Frontal cortex (tissue), 3 donors: ENCODE measurements at regions not wholly inside any gene's neighbourhood (a gene's known extent, or its start where the extent isn't known, plus 50 kb on each side); places are given as distances from the start of the nearest gene placed in this dataset.

Experiments
- DNase-seq, 2 donors: peaks; one replicate each; pipeline ENCODE4 v3.0.0; 2012; ENCODE audit warnings: low spot score in 2 of 2
- FAIRE-seq: peaks from 2 replicates; lab custom pipeline; 2012; peaks lifted over from hg19 to GRCh38; lab: Jason Lieb, UNC
- donor health status: control.
- donor health status: control.
- donor health status: control.

GRCh38 chr12:123100882-123101281, 50.0 kb downstream of the PITPNM2 start:
- no peak for DNase-seq
- FAIRE-seq: no peak

GRCh38 chr12:123100450-123100849, 50.4 kb downstream of the PITPNM2 start:
- FAIRE-seq: no peak
- no peak for DNase-seq

GRCh38 chr12:123099560-123100192, 51.2 kb downstream of the PITPNM2 start:
- DNase-seq: no peak
- no peak for FAIRE-seq

- FAIRE-seq (no peak), DNase-seq (no peak)
These were observed 52.1 kb downstream of the PITPNM2 start for GRCh38 chr12:123098780-123099179.

GRCh38 chr12:123097561-123098084, 53.3 kb downstream of the PITPNM2 start:
- no peak for FAIRE-seq
- DNase-seq: no peak

GRCh38 chr12:123096741-123097140, 54.1 kb downstream of the PITPNM2 start:
- DNase-seq (no peak), FAIRE-seq (no peak)

- FAIRE-seq: no peak
- DNase-seq: no peak
These were observed 54.7 kb downstream of the PITPNM2 start for GRCh38 chr12:123096182-123096581.

- DNase-seq (no peak), FAIRE-seq (no peak)
These were observed 55.6 kb downstream of the PITPNM2 start for GRCh38 chr12:123095078-123095881.

GRCh38 chr12:123094349-123095077, 56.4 kb downstream of the PITPNM2 start:
- FAIRE-seq: no peak
- no peak for DNase-seq

- DNase-seq: no peak
- no peak for FAIRE-seq
These were observed 58.0 kb downstream of the PITPNM2 start for GRCh38 chr12:123092866-123093265.

- no peak for FAIRE-seq
These were observed 59.4 kb downstream of the PITPNM2 start for GRCh38 chr12:123091230-123092150.

GRCh38 chr12:123089631-123090353, 61.1 kb downstream of the PITPNM2 start:
- FAIRE-seq (no peak), DNase-seq (no peak)

More at GRCh38 chr12:123091230-123092150, 59.4 kb downstream of the PITPNM2 start:
- no peak for DNase-seq

- DNase-seq (no peak), FAIRE-seq (no peak)
These were observed 61.8 kb downstream of the PITPNM2 start for GRCh38 chr12:123089140-123089539.

GRCh38 chr12:123085730-123086487, 65.0 kb downstream of the PITPNM2 start:
- FAIRE-seq (no peak), DNase-seq (no peak)

- FAIRE-seq (no peak), DNase-seq (no peak)
These were observed 65.8 kb downstream of the PITPNM2 start for GRCh38 chr12:123085066-123085465.

GRCh38 chr12:123083661-123084571, 67.0 kb downstream of the PITPNM2 start:
- FAIRE-seq (no peak), DNase-seq (no peak)

- no peak for DNase-seq
- FAIRE-seq: no peak
These were observed 70.3 kb downstream of the PITPNM2 start for GRCh38 chr12:123080634-123081033.
